A549 (cell line): ENCODE measurements at regions not wholly inside any gene's neighbourhood (a gene's known extent, or its start where the extent isn't known, plus 50 kb on each side); places are given as distances from the start of the nearest gene placed in this dataset.

ENCODE experiments used
- ATAC-seq, 2 experiments: fragments of 200-7000 bp in 1 of 2; fragments of >200 bp in 1 of 2; cut with Nextera tagmentation in 1 of 2; cut with Tn5 transposase in 1 of 2; 3 replicates each; pipeline versions ENCODE4 v1.8.0 to v1.9.1; 2018 to 2020; ENCODE audit warnings: mild to moderate bottlenecking in 1 of 2, moderate library complexity in 1 of 2
- CTCF ChIA-PET: fragments of 300-600 bp; sonication (Branson Sonifier 250); formaldehyde crosslinking; extraction: SDS; loops from one replicate; lab custom pipeline; 2021; ENCODE audit warnings: antibody characterized with exemption, inconsistent platforms; lab: Yijun Ruan, JAX
- POLR2A ChIA-PET: fragments of 350-600 bp; formaldehyde crosslinking; extraction: SDS; loops from one replicate; lab custom pipeline; 2021; ENCODE audit warnings: antibody characterized with exemption, inconsistent platforms; lab: Yijun Ruan, JAX
- DNase-seq, 2 experiments: peaks; one replicate each; pipeline versions ENCODE4 v3.0.0 to v3.0.0-alpha.2; 2011 to 2016; ENCODE audit warnings: low read depth in 1 of 2, low spot score in 1 of 2
- FAIRE-seq: peaks from 2 replicates; lab custom pipeline; 2011; peaks lifted over from hg19 to GRCh38; lab: Jason Lieb, UNC
- H3K27ac ChIP-seq, 2 experiments: fragments of >200 bp; sonication (Bioruptor Twin); formaldehyde crosslinking; 3 replicates each; pipeline ENCODE4 v1.5.1; 2016 to 2017
- H3K4me1 ChIP-seq: fragments of >200 bp; sonication (Bioruptor Twin); formaldehyde crosslinking; 3 replicates; pipeline ENCODE4 v1.6.1; 2016
- H3K4me2 ChIP-seq: fragments of >200 bp; sonication (Bioruptor Twin); formaldehyde crosslinking; 3 replicates; pipeline ENCODE4 v1.6.1; 2016
- H3K4me3 ChIP-seq: fragments of >200 bp; sonication (Bioruptor Twin); formaldehyde crosslinking; 3 replicates; pipeline ENCODE4 v1.5.1; 2016
- H3K9me3 ChIP-seq: fragments of >200 bp; sonication (Bioruptor Twin); formaldehyde crosslinking; 3 replicates; pipeline ENCODE4 v1.6.1; 2016
- BHLHE40 ChIP-seq: IDR thresholded peaks from 2 replicates; pipeline ENCODE4 v1.6.1; 2012; ENCODE audit warnings: low read depth, low read length, inconsistent platforms
- CBX2 ChIP-seq: fragments of 200-600 bp; sonication (generic); IDR thresholded peaks from 2 replicates; pipeline ENCODE4 v1.6.1; 2016; ENCODE audit warnings: low read depth, mild to moderate bottlenecking, borderline replicate concordance
- CEBPB ChIP-seq, 2 experiments: fragments of >200 bp in 1 of 2; sonication (Bioruptor Twin) in 1 of 2; formaldehyde crosslinking in 1 of 2; IDR thresholded peaks; 2 replicates each; pipeline ENCODE4 v1.6.1; 2012 to 2016
- CHD4 ChIP-seq: fragments of 200-600 bp; sonication (generic); IDR thresholded peaks from 2 replicates; pipeline ENCODE4 v1.6.1; 2016; ENCODE audit warnings: antibody characterized with exemption, mild to moderate bottlenecking, borderline replicate concordance
- EHF ChIP-seq: fragments of 250-450 bp; sonication (Bioruptor Pico); IDR thresholded peaks from 2 replicates; pipeline ENCODE4 v1.5.0; 2020; ENCODE audit warnings: mild to moderate bottlenecking
- EP300 ChIP-seq, 2 experiments: fragments of >200 bp; sonication (Bioruptor Twin); formaldehyde crosslinking; IDR thresholded peaks; 2 replicates in 1 of 2; 3 replicates in 1 of 2; pipeline ENCODE4 v1.6.1; 2016 to 2017
- FOSB ChIP-seq: fragments of 250-450 bp; sonication (Bioruptor Pico); IDR thresholded peaks from 2 replicates; pipeline ENCODE4 v1.5.0; 2020; ENCODE audit warnings: mild to moderate bottlenecking, moderate library complexity
- FOSL2 ChIP-seq, 2 experiments: fragments of 450-650 bp in 1 of 2; fragments of >200 bp in 1 of 2; sonication (Bioruptor Twin) in 1 of 2; formaldehyde crosslinking; IDR thresholded peaks; 2 replicates each; pipeline versions ENCODE4 v1.5.0 to v1.6.1; 2016 to 2020; ENCODE audit warnings: mild to moderate bottlenecking in 1 of 2, moderate library complexity in 1 of 2
- GATA3 ChIP-seq: IDR thresholded peaks from 2 replicates; pipeline ENCODE4 v1.6.1; 2012; ENCODE audit warnings: borderline replicate concordance
- HDAC2 ChIP-seq: fragments of 200-600 bp; sonication (generic); IDR thresholded peaks from 2 replicates; pipeline ENCODE4 v1.6.1; 2016
- HOXA7 ChIP-seq: fragments of 250-450 bp; sonication (Bioruptor Pico); IDR thresholded peaks from 2 replicates; pipeline ENCODE4 v1.5.0; 2020; ENCODE audit warnings: mild to moderate bottlenecking, moderate library complexity
- HOXB13 ChIP-seq: fragments of 250-450 bp; sonication (Bioruptor Pico); IDR thresholded peaks from 2 replicates; pipeline ENCODE4 v1.5.0; 2020; ENCODE audit warnings: low read depth, mild to moderate bottlenecking, moderate library complexity
- JUN ChIP-seq, 2 experiments: fragments of >200 bp; sonication (Bioruptor Twin); formaldehyde crosslinking; IDR thresholded peaks; 2 replicates in 1 of 2; 3 replicates in 1 of 2; pipeline ENCODE4 v1.6.1; 2016 to 2017
- JUNB ChIP-seq: fragments of >200 bp; sonication (Bioruptor Twin); formaldehyde crosslinking; IDR thresholded peaks from 2 replicates; pipeline ENCODE4 v1.6.1; 2016
- KDM1A ChIP-seq: fragments of 200-600 bp; sonication (generic); IDR thresholded peaks from 2 replicates; pipeline ENCODE4 v1.6.1; 2016; ENCODE audit warnings: low read depth, mild to moderate bottlenecking
- KDM5A ChIP-seq: fragments of 200-600 bp; sonication (generic); IDR thresholded peaks from 2 replicates; pipeline ENCODE4 v1.6.1; 2016; ENCODE audit warnings: antibody characterized with exemption, mild to moderate bottlenecking
- MAFK ChIP-seq: fragments of 450-650 bp; IDR thresholded peaks from 2 replicates; pipeline ENCODE4 v1.6.1; 2014; ENCODE audit not compliant: partially characterized antibody
- MAZ ChIP-seq: fragments of 150-350 bp; IDR thresholded peaks from 2 replicates; pipeline ENCODE4 v1.6.1; 2014; ENCODE audit warnings: antibody characterized with exemption, low read depth, low read length, borderline replicate concordance
- NFE2L2 ChIP-seq: fragments of 150-350 bp; conservative IDR thresholded peaks from 2 replicates; pipeline ENCODE4 v1.6.1; 2014; ENCODE audit warnings: low read length
- POLR2A ChIP-seq: IDR thresholded peaks from 2 replicates; pipeline ENCODE4 v1.6.1; 2012; ENCODE audit warnings: mild to moderate bottlenecking, low read length
- POLR2AphosphoS2 ChIP-seq: conservative IDR thresholded peaks from 2 replicates; pipeline ENCODE4 v1.6.1; 2012; ENCODE audit warnings: low read length, improper control_type of control experiment, inconsistent platforms
- RARB ChIP-seq: fragments of 250-450 bp; sonication (Bioruptor Pico); IDR thresholded peaks from 2 replicates; pipeline ENCODE4 v1.8.0; 2021; ENCODE audit warnings: mild to moderate bottlenecking, moderate library complexity
- RFX5 ChIP-seq: fragments of 450-650 bp; IDR thresholded peaks from 2 replicates; pipeline ENCODE4 v1.7.1; 2014; ENCODE audit warnings: antibody characterized with exemption, mild to moderate bottlenecking, moderate library complexity
- RNF2 ChIP-seq: fragments of 200-600 bp; sonication (generic); IDR thresholded peaks from 2 replicates; pipeline ENCODE4 v1.6.1; 2016; ENCODE audit warnings: low read depth, mild to moderate bottlenecking, antibody characterized with exemption, moderate library complexity, borderline replicate concordance
- SMC3 ChIP-seq: fragments of >200 bp; sonication (Bioruptor Twin); formaldehyde crosslinking; IDR thresholded peaks from 3 replicates; pipeline ENCODE4 v1.6.1; 2018; ENCODE audit warnings: inconsistent platforms
- TFCP2L1 ChIP-seq: fragments of 250-450 bp; sonication (Bioruptor Pico); IDR thresholded peaks from 2 replicates; pipeline ENCODE4 v1.5.0; 2021; ENCODE audit warnings: mild to moderate bottlenecking
- ZC3H11A ChIP-seq: fragments of 450-650 bp; IDR thresholded peaks from 2 replicates; pipeline ENCODE4 v1.6.1; 2014; ENCODE audit warnings: antibody characterized with exemption, mild to moderate bottlenecking
- ZNF302 ChIP-seq: fragments of 250-450 bp; sonication (Bioruptor Pico); IDR thresholded peaks from 2 replicates; pipeline ENCODE4 v1.9.0; 2021; ENCODE audit warnings: inconsistent platforms, mild to moderate bottlenecking, moderate library complexity
- ZSCAN20 ChIP-seq: fragments of 250-450 bp; sonication (Bioruptor Pico); IDR thresholded peaks from 2 replicates; pipeline ENCODE4 v1.8.0; 2022; ENCODE audit warnings: mild to moderate bottlenecking, moderate library complexity
- WGBS: methylation state at CpG from one replicate; pipeline ENCODE4 v1.1.6; 2017; ENCODE audit errors: missing lambda C conversion rate; 5-methylcytosine and 5-hydroxymethylcytosine counted together
- TF ChIP-seq, protein P1 (sequence below): IDR thresholded peaks from 2 replicates; pipeline ENCODE4 v1.6.1; 2012
- TF ChIP-seq, protein P2 (sequence below): fragments of 450-650 bp; IDR thresholded peaks from 2 replicates; pipeline ENCODE4 v1.6.1; 2014; ENCODE audit warnings: antibody characterized with exemption

DNA sequence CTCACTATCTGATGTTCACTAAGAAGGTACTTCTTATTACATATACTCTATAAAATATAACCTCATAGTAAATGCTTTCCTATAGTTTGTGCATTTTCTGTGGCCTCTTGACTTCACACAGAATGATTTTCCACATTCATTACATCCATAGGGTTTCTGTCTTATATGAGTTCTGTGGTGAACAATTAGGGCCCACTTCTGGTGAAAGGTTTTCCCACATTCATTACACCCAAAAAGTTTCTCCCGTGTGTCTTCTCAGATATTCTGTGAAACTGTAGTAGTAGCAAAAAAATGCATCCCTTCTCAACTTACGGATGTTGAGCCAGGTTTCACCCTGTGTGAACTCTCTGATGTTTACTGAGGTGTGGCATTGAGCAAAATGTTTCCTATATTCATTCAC, 119.3 kb downstream of the ZNF33B start:
- Histone ChIP-seq H3K27ac (no peak overlapping the region), H3K4me2 (no peak overlapping the region), H3K4me1 (no peaks in the 10 kb centered on the region), H3K9me3 (peaks cover 90% of the 10 kb centered on the region), H3K4me3 (no peak overlapping the region)
- no peak for TF ChIP-seq HDAC2
- no peak for TF ChIP-seq MAZ
- TF ChIP-seq KDM5A, result no peak
- no peak for TF ChIP-seq HOXB13
- TF ChIP-seq ZNF302 (CRISPR knock-in tag), result no peak
- TF ChIP-seq POLR2A, result no peak
- TF ChIP-seq ZSCAN20 (CRISPR knock-in tag), result no peak
- no peak for TF ChIP-seq HOXA7 (CRISPR knock-in tag)
- no peak for TF ChIP-seq POLR2AphosphoS2
- no peak for TF ChIP-seq KDM1A
- no peak for TF ChIP-seq RARB (CRISPR knock-in tag)
- TF ChIP-seq, protein P1, sequence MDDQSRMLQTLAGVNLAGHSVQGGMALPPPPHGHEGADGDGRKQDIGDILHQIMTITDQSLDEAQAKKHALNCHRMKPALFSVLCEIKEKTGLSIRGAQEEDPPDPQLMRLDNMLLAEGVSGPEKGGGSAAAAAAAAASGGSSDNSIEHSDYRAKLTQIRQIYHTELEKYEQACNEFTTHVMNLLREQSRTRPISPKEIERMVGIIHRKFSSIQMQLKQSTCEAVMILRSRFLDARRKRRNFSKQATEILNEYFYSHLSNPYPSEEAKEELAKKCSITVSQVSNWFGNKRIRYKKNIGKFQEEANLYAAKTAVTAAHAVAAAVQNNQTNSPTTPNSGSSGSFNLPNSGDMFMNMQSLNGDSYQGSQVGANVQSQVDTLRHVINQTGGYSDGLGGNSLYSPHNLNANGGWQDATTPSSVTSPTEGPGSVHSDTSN, result no peak
- no peak for TF ChIP-seq EHF (CRISPR knock-in tag)
- no peak for TF ChIP-seq RNF2
- no peak for TF ChIP-seq GATA3
- no peak for ATAC-seq
- 68% methylated on average over 2 of the region's 2 CpGs for WGBS
- CTCF ChIA-PET, result no interaction called here
- DNase-seq, result no peak
- FAIRE-seq, result no peak
- POLR2A ChIA-PET, result no interaction called here

DNA sequence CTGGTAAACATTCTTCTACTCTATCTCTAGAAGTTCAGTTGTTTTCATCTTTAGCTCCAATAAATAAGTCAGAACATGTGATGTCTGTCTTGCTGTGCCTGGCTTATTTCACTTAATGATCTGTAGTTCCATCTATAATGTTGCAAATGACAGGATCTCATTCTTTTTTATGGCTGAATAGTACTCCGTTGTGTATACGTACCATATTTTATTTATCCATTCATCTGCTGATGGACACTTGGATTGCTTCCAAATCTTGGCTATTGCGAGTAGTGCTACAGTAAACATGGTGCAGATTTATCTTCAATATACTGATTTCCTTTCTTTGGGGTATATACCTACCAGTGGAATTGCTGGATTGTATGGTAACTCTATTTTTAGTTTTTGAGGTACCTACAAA, 124.4 kb downstream of the ZNF33B start:
- DNase-seq (no peak), ATAC-seq (no peak)
- Histone ChIP-seq H3K4me3 (no peak overlapping the region), H3K27ac (no peak overlapping the region), H3K9me3 (peaks cover 73% of the 10 kb centered on the region), H3K4me1 (no peaks in the 10 kb centered on the region), H3K4me2 (no peak overlapping the region)
- POLR2A ChIA-PET, result no interaction called here
- CTCF ChIA-PET, result no interaction called here
- WGBS, result 82% methylated on average over 3 of the region's 3 CpGs
- TF ChIP-seq RFX5, result no peak
- TF ChIP-seq HOXB13, result no peak
- TF ChIP-seq BHLHE40, result no peak
- no peak for TF ChIP-seq CBX2
- no peak for TF ChIP-seq NFE2L2
- TF ChIP-seq CHD4, result no peak
- TF ChIP-seq ZSCAN20 (CRISPR knock-in tag), result no peak
- TF ChIP-seq JUN (IDR thresholded peaks at IDR 0.05), result no peak
- TF ChIP-seq, all 56 proteins: peak for 0
- no peak for FAIRE-seq

- ChIA-PET CTCF (no interaction called here), POLR2A (no interaction called here)
- Histone ChIP-seq H3K4me1 (no peaks in the 10 kb centered on the region), H3K4me3 (no peak overlapping the region), H3K4me2 (no peak overlapping the region), H3K9me3 (no peaks in the 10 kb centered on the region), H3K27ac (no peak overlapping the region)
- DNase-seq (no peak), ATAC-seq (no peak), FAIRE-seq (no peak)
- TF ChIP-seq RARB (CRISPR knock-in tag) (no peak), JUNB (no peak), NFE2L2 (no peak)
- WGBS, result 11% methylated on average over 3 of the region's 3 CpGs
Observed at GRCh38 chr10:42491801-42492200, 146.6 kb downstream of the ZNF33B start.

GRCh38 chr10:42491001-42491592, 147.3 kb downstream of the ZNF33B start:
- no peak for FAIRE-seq
- ChIA-PET CTCF (interaction anchor here (0.6 kb wide), 1 partner anchor 10 kb away, joined by 4 read pairs; no protein-coding TSS in a partner anchor), POLR2A (no interaction called here)
- no peaks in the 10 kb centered on the region for H3K4me1 ChIP-seq
- H3K4me2 ChIP-seq, result no peak overlapping the region
- WGBS, result 5% methylated on average over 2 of the region's 2 CpGs
- H3K4me3 ChIP-seq, result no peak overlapping the region
- no peak for ATAC-seq
- no peak overlapping the region for H3K27ac ChIP-seq
- no peak for DNase-seq
- no peak for TF ChIP-seq MAFK
- no peak for TF ChIP-seq RARB (CRISPR knock-in tag)
- TF ChIP-seq, protein P2, sequence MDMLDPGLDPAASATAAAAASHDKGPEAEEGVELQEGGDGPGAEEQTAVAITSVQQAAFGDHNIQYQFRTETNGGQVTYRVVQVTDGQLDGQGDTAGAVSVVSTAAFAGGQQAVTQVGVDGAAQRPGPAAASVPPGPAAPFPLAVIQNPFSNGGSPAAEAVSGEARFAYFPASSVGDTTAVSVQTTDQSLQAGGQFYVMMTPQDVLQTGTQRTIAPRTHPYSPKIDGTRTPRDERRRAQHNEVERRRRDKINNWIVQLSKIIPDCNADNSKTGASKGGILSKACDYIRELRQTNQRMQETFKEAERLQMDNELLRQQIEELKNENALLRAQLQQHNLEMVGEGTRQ, result no peak
- no peak for TF ChIP-seq FOSB (CRISPR knock-in tag)
- no peak for TF ChIP-seq POLR2A
- no peak for TF ChIP-seq ZNF302 (CRISPR knock-in tag)
- TF ChIP-seq FOSL2 (IDR thresholded peaks at IDR 0.05), result no peak
- no peak for TF ChIP-seq FOSL2 (CRISPR knock-in tag; IDR thresholded peaks at IDR 0.05)
- no peak for TF ChIP-seq NFE2L2
- no peak for TF ChIP-seq KDM5A
- no peak for TF ChIP-seq SMC3
- TF ChIP-seq TFCP2L1 (CRISPR knock-in tag), result no peak
- no peak for TF ChIP-seq CEBPB (IDR thresholded peaks at IDR 0.05)
- no peak for TF ChIP-seq KDM1A
- no peak for TF ChIP-seq ZC3H11A
- no peak for TF ChIP-seq EP300 (IDR thresholded peaks at IDR 0.05)
- TF ChIP-seq, all 56 proteins: peak for 0
- no peaks in the 10 kb centered on the region for H3K9me3 ChIP-seq
